ENCODE measurements at regions not wholly inside any gene's neighbourhood (a gene's known extent, or its start where the extent isn't known, plus 50 kb on each side); places are given as distances from the start of the nearest gene placed in this dataset.

DNA sequence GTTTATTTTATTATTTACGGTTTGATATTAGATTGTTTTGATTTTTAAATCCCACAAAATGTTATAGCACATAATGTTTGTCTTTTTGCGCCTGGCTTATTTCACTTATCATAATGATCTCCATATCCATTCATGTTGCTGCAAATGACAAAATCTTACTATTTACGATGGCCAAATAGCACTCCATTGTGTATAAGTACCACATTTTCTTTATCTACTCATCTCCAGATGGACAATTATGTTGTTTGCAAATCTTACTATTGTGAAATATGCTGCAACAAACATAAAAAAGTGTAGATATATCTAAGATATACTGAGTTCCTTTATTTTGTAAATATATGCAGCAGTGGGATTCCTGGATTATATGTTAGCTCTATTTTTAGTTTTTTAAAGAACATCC is 1568.3 kb downstream of the AMY1C start:
- DNase-seq (no peak), FAIRE-seq (no peak)
- no peak overlapping the region for H3K4me3 ChIP-seq (ENCODE audit: low read depth in 1 of 3, low read length in 3 of 3)
- WGBS, 3 donors: 76 to 89% (median 81%) methylated on average over 3 of the region's 3 CpGs
- no peak overlapping the region for H3K27ac ChIP-seq (ENCODE audit: low read depth in 1 of 3, low read length in 2 of 3)
- H3K9me3 ChIP-seq (ENCODE audit: control insufficient read depth in 2 of 2, insufficient read depth in 1 of 2, low read depth in 1 of 2, low read length in 1 of 2): peaks cover 0 to 2% of the 10 kb centered on the region in 2 donors
- H3K4me1 ChIP-seq (ENCODE audit: control insufficient read depth in 3 of 3, insufficient read depth in 2 of 3, low read depth in 1 of 3, low read length in 2 of 3): no peaks in the 10 kb centered on the region
- no peaks in the 10 kb centered on the region for H3K27me3 ChIP-seq (ENCODE audit: control insufficient read depth in 3 of 3, insufficient read depth in 3 of 3, low read length in 3 of 3)
- no peaks in the 10 kb centered on the region for H3K36me3 ChIP-seq (ENCODE audit: control insufficient read depth in 3 of 3, insufficient read depth in 2 of 3, low read depth in 1 of 3, low read length in 3 of 3)

DNA sequence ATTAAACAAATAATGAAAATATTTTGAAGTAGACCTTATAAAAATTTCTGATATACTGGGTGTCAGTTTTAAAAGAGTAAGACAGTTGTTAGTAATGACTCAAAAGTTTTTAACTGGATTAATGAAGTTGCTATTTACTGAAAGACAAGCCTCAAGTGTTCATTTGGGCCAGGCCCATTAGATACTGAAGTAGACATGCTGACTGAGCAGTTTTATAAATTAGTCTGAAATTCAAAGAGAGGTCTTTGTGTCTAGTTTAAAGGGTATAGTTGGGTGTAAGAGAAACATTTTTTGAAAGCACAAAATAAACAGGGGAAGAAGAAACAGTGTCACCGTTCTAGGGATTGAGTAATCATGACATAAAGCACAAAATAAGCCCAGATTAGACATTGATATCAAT is 1577.2 kb downstream of the AMY1C start:
- 46 to 53% (median 48%) methylated on average over 1 of the region's 1 CpG for WGBS, 3 donors
- Histone ChIP-seq H3K9me3 (ENCODE audit: control insufficient read depth in 2 of 2, insufficient read depth in 1 of 2, low read depth in 1 of 2, low read length in 1 of 2) (peaks cover 0 to 6% of the 10 kb centered on the region in 2 donors), H3K4me3 (ENCODE audit: low read depth in 1 of 3, low read length in 3 of 3) (no peak overlapping the region), H3K36me3 (ENCODE audit: control insufficient read depth in 3 of 3, insufficient read depth in 2 of 3, low read depth in 1 of 3, low read length in 3 of 3) (no peaks in the 10 kb centered on the region), H3K27ac (ENCODE audit: low read depth in 1 of 3, low read length in 2 of 3) (no peak overlapping the region), H3K27me3 (ENCODE audit: control insufficient read depth in 3 of 3, insufficient read depth in 3 of 3, low read length in 3 of 3) (no peaks in the 10 kb centered on the region), H3K4me1 (ENCODE audit: control insufficient read depth in 3 of 3, insufficient read depth in 2 of 3, low read depth in 1 of 3, low read length in 2 of 3) (no peaks in the 10 kb centered on the region)
- DNase-seq: no peak
- no peak for FAIRE-seq

DNA sequence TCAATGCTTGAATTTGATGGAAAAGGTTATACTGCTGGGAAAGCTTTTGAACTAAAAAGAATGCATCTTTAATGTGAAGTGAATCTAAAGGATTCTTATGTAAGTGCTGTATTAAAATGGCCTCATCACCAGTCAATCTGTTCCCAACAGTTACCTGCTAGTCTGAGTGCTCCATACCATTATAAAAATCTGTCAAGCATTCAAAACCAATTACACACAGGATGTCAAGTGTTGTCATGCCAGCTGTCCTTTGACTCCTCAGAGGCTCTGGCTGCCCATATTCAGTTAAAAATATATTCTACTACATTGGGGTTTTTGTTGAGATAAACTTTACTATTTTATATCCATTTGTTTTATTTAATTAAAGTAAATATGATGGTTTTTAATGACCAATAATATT is 1587.7 kb downstream of the AMY1C start:
- Histone ChIP-seq H3K9me3 (ENCODE audit: control insufficient read depth in 2 of 2, insufficient read depth in 1 of 2, low read depth in 1 of 2, low read length in 1 of 2) (no peaks in the 10 kb centered on the region), H3K36me3 (ENCODE audit: control insufficient read depth in 3 of 3, insufficient read depth in 2 of 3, low read depth in 1 of 3, low read length in 3 of 3) (no peaks in the 10 kb centered on the region), H3K4me3 (ENCODE audit: low read depth in 1 of 3, low read length in 3 of 3) (no peak overlapping the region), H3K27ac (ENCODE audit: low read depth in 1 of 3, low read length in 2 of 3) (no peak overlapping the region), H3K4me1 (ENCODE audit: control insufficient read depth in 3 of 3, insufficient read depth in 2 of 3, low read depth in 1 of 3, low read length in 2 of 3) (no peaks in the 10 kb centered on the region), H3K27me3 (ENCODE audit: control insufficient read depth in 3 of 3, insufficient read depth in 3 of 3, low read length in 3 of 3) (no peaks in the 10 kb centered on the region)
- DNase-seq (no peak), FAIRE-seq (no peak)

DNA sequence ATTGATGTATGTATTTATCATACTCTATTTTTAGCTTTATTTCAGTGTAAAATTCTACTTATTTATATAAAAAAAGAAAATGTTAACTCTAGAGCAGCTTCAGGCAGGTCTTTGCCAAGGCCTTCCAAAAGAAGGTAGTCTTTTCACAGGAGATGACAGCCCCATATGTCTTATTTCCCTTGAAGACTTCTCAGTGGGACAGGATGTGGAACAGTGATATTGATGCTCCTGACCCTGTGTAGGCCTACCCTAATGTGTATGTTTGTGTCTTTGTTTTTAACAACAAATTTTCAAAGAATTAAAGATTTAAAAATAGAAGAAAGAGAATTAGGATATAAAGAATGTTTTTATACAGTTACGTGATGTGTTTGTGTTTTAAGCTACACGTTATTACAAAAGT is 1593.6 kb downstream of the AMY1C start:
- no peak for FAIRE-seq
- H3K4me3 ChIP-seq (ENCODE audit: low read depth in 1 of 3, low read length in 3 of 3): no peak overlapping the region
- H3K36me3 ChIP-seq (ENCODE audit: control insufficient read depth in 3 of 3, insufficient read depth in 2 of 3, low read depth in 1 of 3, low read length in 3 of 3): no peaks in the 10 kb centered on the region
- 82 to 89% (median 86%) methylated on average over 2 of the region's 2 CpGs for WGBS, 3 donors
- no peaks in the 10 kb centered on the region for H3K27me3 ChIP-seq (ENCODE audit: control insufficient read depth in 3 of 3, insufficient read depth in 3 of 3, low read length in 3 of 3)
- H3K9me3 ChIP-seq (ENCODE audit: control insufficient read depth in 2 of 2, insufficient read depth in 1 of 2, low read depth in 1 of 2, low read length in 1 of 2): no peaks in the 10 kb centered on the region
- H3K4me1 ChIP-seq (ENCODE audit: control insufficient read depth in 3 of 3, insufficient read depth in 2 of 3, low read depth in 1 of 3, low read length in 2 of 3): no peaks in the 10 kb centered on the region
- DNase-seq: no peak
- H3K27ac ChIP-seq (ENCODE audit: low read depth in 1 of 3, low read length in 2 of 3): no peak overlapping the region

DNA sequence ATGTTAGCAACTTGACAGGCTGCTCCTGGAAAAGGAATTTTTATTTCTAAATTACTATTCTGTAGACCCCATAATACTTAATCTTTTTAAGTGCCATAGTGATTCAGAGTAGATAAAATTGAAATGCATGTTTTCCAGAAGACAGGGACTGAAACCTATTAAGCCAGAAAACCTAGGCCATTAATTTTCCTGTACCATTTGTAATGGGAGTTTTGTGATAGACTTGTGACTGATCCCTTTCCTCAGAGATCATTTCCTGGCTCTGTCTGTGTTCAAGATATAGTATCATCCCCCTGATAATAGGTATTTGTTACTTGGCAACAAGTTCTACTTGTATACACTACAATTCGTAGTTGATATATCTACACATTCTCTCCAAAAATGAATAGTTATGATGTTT is 1609.8 kb downstream of the AMY1C start:
- DNase-seq: no peak
- Histone ChIP-seq H3K4me3 (ENCODE audit: low read depth in 1 of 3, low read length in 3 of 3) (no peak overlapping the region), H3K36me3 (ENCODE audit: control insufficient read depth in 3 of 3, insufficient read depth in 2 of 3, low read depth in 1 of 3, low read length in 3 of 3) (no peaks in the 10 kb centered on the region), H3K4me1 (ENCODE audit: control insufficient read depth in 3 of 3, insufficient read depth in 2 of 3, low read depth in 1 of 3, low read length in 2 of 3) (no peaks in the 10 kb centered on the region), H3K27me3 (ENCODE audit: control insufficient read depth in 3 of 3, insufficient read depth in 3 of 3, low read length in 3 of 3) (no peaks in the 10 kb centered on the region), H3K9me3 (ENCODE audit: control insufficient read depth in 2 of 2, insufficient read depth in 1 of 2, low read depth in 1 of 2, low read length in 1 of 2) (peaks cover 0 to 4% of the 10 kb centered on the region in 2 donors), H3K27ac (ENCODE audit: low read depth in 1 of 3, low read length in 2 of 3) (no peak overlapping the region)
- no peak for FAIRE-seq
- 33 to 48% (median 36%) methylated on average over 1 of the region's 1 CpG for WGBS, 3 donors

DNA sequence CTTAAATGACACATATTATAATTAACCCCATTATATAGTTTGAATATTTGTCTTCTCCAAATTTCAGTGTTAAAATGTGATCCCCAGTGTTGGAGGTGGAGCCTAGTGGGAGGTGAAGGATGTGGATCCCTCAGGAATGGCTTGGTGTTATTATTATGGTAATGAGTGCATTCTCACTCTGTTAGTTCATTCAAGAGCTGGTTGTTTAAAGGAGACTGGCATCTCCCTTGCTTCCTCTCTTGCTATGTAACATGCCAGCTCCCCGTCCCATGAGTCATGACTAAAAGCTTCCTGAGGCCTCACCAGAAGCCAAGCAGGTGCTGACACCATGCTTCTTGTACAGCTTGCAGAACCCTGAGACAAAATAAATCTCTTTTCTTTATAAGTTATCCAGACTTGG is 1612.7 kb downstream of the AMY1C start:
- FAIRE-seq: no peak
- DNase-seq: no peak
- H3K27ac ChIP-seq (ENCODE audit: low read depth in 1 of 3, low read length in 2 of 3): no peak overlapping the region
- H3K36me3 ChIP-seq (ENCODE audit: control insufficient read depth in 3 of 3, insufficient read depth in 2 of 3, low read depth in 1 of 3, low read length in 3 of 3): no peaks in the 10 kb centered on the region
- peaks cover 0 to 4% of the 10 kb centered on the region in 2 donors for H3K9me3 ChIP-seq (ENCODE audit: control insufficient read depth in 2 of 2, insufficient read depth in 1 of 2, low read depth in 1 of 2, low read length in 1 of 2)
- WGBS, 3 donors: 84 to 89% (median 84%) methylated on average over 1 of the region's 1 CpG
- H3K4me1 ChIP-seq (ENCODE audit: control insufficient read depth in 3 of 3, insufficient read depth in 2 of 3, low read depth in 1 of 3, low read length in 2 of 3): no peaks in the 10 kb centered on the region
- H3K27me3 ChIP-seq (ENCODE audit: control insufficient read depth in 3 of 3, insufficient read depth in 3 of 3, low read length in 3 of 3): no peaks in the 10 kb centered on the region
- no peak overlapping the region for H3K4me3 ChIP-seq (ENCODE audit: low read depth in 1 of 3, low read length in 3 of 3)

DNA sequence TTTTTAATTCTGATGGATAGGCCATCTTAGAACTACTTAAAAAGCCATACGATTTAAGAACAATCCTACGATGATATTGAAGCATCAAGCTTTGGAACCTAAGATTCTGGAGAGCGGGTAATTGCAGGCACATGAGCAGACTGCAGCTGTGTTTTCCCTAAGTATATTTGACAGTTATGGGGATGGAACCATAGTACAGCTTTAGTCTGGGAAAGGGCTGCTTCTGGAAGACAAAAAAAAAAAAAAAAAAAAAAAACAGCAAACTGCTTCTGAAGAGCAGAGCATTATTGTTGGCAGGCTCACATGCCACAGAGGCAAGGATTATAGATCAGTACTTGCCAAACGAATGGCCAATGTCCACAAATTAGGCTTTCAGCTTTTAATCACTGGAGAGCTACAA is 1618.7 kb downstream of the AMY1C start:
- no peak overlapping the region for H3K4me3 ChIP-seq (ENCODE audit: low read depth in 1 of 3, low read length in 3 of 3)
- DNase-seq: no peak
- no peaks in the 10 kb centered on the region for H3K4me1 ChIP-seq (ENCODE audit: control insufficient read depth in 3 of 3, insufficient read depth in 2 of 3, low read depth in 1 of 3, low read length in 2 of 3)
- no peak for FAIRE-seq
- WGBS, 3 donors: 71 to 75% (median 74%) methylated on average over 4 of the region's 4 CpGs
- H3K9me3 ChIP-seq (ENCODE audit: control insufficient read depth in 2 of 2, insufficient read depth in 1 of 2, low read depth in 1 of 2, low read length in 1 of 2): no peaks in the 10 kb centered on the region
- no peak overlapping the region for H3K27ac ChIP-seq (ENCODE audit: low read depth in 1 of 3, low read length in 2 of 3)
- H3K36me3 ChIP-seq (ENCODE audit: control insufficient read depth in 3 of 3, insufficient read depth in 2 of 3, low read depth in 1 of 3, low read length in 3 of 3): no peaks in the 10 kb centered on the region
- no peaks in the 10 kb centered on the region for H3K27me3 ChIP-seq (ENCODE audit: control insufficient read depth in 3 of 3, insufficient read depth in 3 of 3, low read length in 3 of 3)

DNA sequence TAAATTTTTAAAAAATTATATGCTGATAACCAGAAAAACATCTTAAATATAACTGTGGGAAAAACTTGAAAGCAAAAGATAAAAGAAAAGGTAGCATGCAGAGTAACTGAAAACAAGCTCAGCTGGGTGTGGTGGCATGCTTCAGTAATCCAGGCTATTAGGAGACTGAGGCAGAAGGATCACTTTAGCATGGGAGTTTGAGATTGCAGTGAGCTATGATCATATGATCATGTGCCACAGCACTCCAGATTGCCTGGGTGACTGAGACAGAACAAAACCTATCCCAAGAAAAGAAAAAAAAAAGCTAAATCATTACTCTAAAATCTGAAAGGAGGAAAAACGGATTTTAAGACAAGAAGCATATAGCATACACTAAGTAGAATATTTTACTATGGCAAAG is 1624.0 kb downstream of the AMY1C start:
- no peaks in the 10 kb centered on the region for H3K9me3 ChIP-seq (ENCODE audit: control insufficient read depth in 2 of 2, insufficient read depth in 1 of 2, low read depth in 1 of 2, low read length in 1 of 2)
- FAIRE-seq: no peak
- no peak overlapping the region for H3K4me3 ChIP-seq (ENCODE audit: low read depth in 1 of 3, low read length in 3 of 3)
- no peaks in the 10 kb centered on the region for H3K4me1 ChIP-seq (ENCODE audit: control insufficient read depth in 3 of 3, insufficient read depth in 2 of 3, low read depth in 1 of 3, low read length in 2 of 3)
- no peaks in the 10 kb centered on the region for H3K36me3 ChIP-seq (ENCODE audit: control insufficient read depth in 3 of 3, insufficient read depth in 2 of 3, low read depth in 1 of 3, low read length in 3 of 3)
- H3K27me3 ChIP-seq (ENCODE audit: control insufficient read depth in 3 of 3, insufficient read depth in 3 of 3, low read length in 3 of 3): no peaks in the 10 kb centered on the region
- no peak overlapping the region for H3K27ac ChIP-seq (ENCODE audit: low read depth in 1 of 3, low read length in 2 of 3)
- DNase-seq: no peak
- 47 to 62% (median 59%) methylated on average over 1 of the region's 1 CpG for WGBS, 3 donors

DNA sequence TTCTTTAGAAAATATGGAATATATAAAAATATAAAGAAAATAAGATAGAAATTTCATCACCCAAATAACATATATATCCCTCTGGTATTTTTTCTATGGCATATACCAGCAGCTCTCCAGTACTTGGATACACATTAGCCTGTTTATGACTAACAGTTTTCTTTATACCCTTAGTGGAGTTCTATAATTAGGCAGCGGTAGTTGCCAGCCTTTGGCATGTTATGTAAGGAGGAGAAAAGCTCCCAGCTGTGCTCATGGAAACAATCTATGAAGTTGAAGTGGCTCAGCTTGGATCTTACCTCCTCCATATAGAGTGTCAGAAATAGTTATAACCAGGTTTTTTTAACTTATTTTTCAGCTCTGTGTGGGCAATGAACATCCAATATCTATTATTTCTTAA is 1636.8 kb downstream of the AMY1C start:
- H3K27ac ChIP-seq (ENCODE audit: low read depth in 1 of 3, low read length in 2 of 3): no peak overlapping the region
- H3K4me1 ChIP-seq (ENCODE audit: control insufficient read depth in 3 of 3, insufficient read depth in 2 of 3, low read depth in 1 of 3, low read length in 2 of 3): no peaks in the 10 kb centered on the region
- H3K9me3 ChIP-seq (ENCODE audit: control insufficient read depth in 2 of 2, insufficient read depth in 1 of 2, low read depth in 1 of 2, low read length in 1 of 2): no peaks in the 10 kb centered on the region
- no peak for FAIRE-seq
- 81 to 92% (median 90%) methylated on average over 1 of the region's 1 CpG for WGBS, 3 donors
- H3K36me3 ChIP-seq (ENCODE audit: control insufficient read depth in 3 of 3, insufficient read depth in 2 of 3, low read depth in 1 of 3, low read length in 3 of 3): no peaks in the 10 kb centered on the region
- DNase-seq: no peak
- H3K4me3 ChIP-seq (ENCODE audit: low read depth in 1 of 3, low read length in 3 of 3): no peak overlapping the region
- H3K27me3 ChIP-seq (ENCODE audit: control insufficient read depth in 3 of 3, insufficient read depth in 3 of 3, low read length in 3 of 3): no peaks in the 10 kb centered on the region
